COLO829 (cell line): ENCODE measurements at regions not wholly inside any gene's neighbourhood (a gene's known extent, or its start where the extent isn't known, plus 50 kb on each side); places are given as distances from the start of the nearest gene placed in this dataset.

Source experiments
- DNase-seq: peaks from one replicate; pipeline ENCODE4 v3.0.0; 2012; ENCODE audit warnings: low spot score

GRCh38 chr1:168386949-168387586, 106.4 kb downstream of the TBX19 start:
- DNase-seq: no peak

- DNase-seq: no peak
Observed at GRCh38 chr1:168386492-168386891, 105.8 kb downstream of the TBX19 start.

GRCh38 chr1:168381850-168382249, 101.2 kb downstream of the TBX19 start:
- DNase-seq: no peak

GRCh38 chr1:168380945-168381344, 100.3 kb downstream of the TBX19 start:
- DNase-seq: no peak

- DNase-seq: no peak
Observed at GRCh38 chr1:168379104-168379860, 98.6 kb downstream of the TBX19 start.

- no peak for DNase-seq
Observed at GRCh38 chr1:168375566-168376300, 95.1 kb downstream of the TBX19 start.

- no peak for DNase-seq
Observed at GRCh38 chr1:168374566-168374965, 93.9 kb downstream of the TBX19 start.

- DNase-seq: peak; percentile 48
Observed at GRCh38 chr1:168373869-168374268, 93.2 kb downstream of the TBX19 start.

- no peak for DNase-seq
Observed at GRCh38 chr1:168372861-168373371, 92.2 kb downstream of the TBX19 start.

- DNase-seq: no peak
Observed at GRCh38 chr1:168372307-168372706, 91.6 kb downstream of the TBX19 start.

- DNase-seq: no peak
Observed at GRCh38 chr1:168371477-168371876, 90.8 kb downstream of the TBX19 start.

- DNase-seq: no peak
Observed at GRCh38 chr1:168370586-168370985, 89.9 kb downstream of the TBX19 start.

GRCh38 chr1:168369655-168370054, 89.0 kb downstream of the TBX19 start:
- DNase-seq: no peak

- DNase-seq: peak; percentile 98
Observed at GRCh38 chr1:168368131-168368530, 87.5 kb downstream of the TBX19 start.

- no peak for DNase-seq
Observed at GRCh38 chr1:168365719-168366479, 85.2 kb downstream of the TBX19 start.
